Right ventricle myocardium superior (tissue), 1 donor: ENCODE measurements at regions not wholly inside any gene's neighbourhood (a gene's known extent, or its start where the extent isn't known, plus 50 kb on each side); places are given as distances from the start of the nearest gene placed in this dataset.
A peak's percentile ranks its signal among the peaks of the same experiment; 100 is the strongest.
"Not testable (repeated sequence)": the region's sequence is repeated elsewhere in the genome, so short reads cannot be mapped to it uniquely, and the experiment has no call there.

Experiments used
- ATAC-seq: fragments of 200-7000 bp; cut with Tn5 transposase; one replicate; pipeline ENCODE4 v1.9.1; 2020; ENCODE audit warnings: mild to moderate bottlenecking; ENCODE audit not compliant: poor library complexity
- DNase-seq: peaks from one replicate; pipeline ENCODE4 v3.0.0-alpha.2; 2020
- intact Hi-C: fragments of 100-400 bp; cut with DNase I; formaldehyde crosslinking; loops from one replicate; pipeline ENCODE4 v1.11.2; 2022
- donor health status: DM: no; HTN: yes; CAD: no; lungs with severe emphysema.

GRCh38 chrX:3550871-3551270 is 162.6 kb downstream of the PRKX start:
- DNase-seq (no peak), ATAC-seq (no peak)
- intact Hi-C loops: no loop called here

DNA sequence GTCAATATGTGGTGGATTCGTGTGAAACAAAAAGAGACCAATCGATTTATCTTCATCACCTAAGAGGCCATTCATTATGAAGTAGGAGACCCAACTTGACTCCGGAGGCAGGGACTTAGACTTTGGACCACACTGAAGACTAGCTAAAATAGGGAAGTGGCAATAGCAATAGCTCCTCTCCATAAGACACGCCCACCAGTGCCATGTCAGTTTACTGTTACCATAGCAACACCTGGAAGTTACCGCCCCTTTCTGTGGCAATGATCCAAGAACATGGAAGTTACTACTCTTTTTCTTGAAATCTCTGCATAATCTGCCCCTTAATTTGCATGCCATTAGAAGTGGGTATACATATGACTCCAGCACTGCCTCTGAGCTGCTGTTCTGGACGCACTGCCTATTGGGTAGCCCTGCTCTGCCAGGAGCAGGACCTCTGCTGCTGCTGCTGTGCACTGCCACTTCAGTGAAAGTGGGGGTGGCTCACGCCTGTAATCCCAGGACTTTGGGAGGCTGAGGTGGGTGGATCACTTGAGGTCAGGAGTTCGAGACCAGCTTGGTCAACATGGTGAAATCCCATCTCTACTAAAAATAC is 163.2 kb downstream of the PRKX start:
- DNase-seq (no peak), ATAC-seq (no peak)
- intact Hi-C loops: no loop called here

- DNase-seq: no peak
- intact Hi-C loops: no loop called here
- ATAC-seq: peak; percentile 55
Measured at GRCh38 chrX:3549411-3549911, 164.0 kb downstream of the PRKX start.

DNA sequence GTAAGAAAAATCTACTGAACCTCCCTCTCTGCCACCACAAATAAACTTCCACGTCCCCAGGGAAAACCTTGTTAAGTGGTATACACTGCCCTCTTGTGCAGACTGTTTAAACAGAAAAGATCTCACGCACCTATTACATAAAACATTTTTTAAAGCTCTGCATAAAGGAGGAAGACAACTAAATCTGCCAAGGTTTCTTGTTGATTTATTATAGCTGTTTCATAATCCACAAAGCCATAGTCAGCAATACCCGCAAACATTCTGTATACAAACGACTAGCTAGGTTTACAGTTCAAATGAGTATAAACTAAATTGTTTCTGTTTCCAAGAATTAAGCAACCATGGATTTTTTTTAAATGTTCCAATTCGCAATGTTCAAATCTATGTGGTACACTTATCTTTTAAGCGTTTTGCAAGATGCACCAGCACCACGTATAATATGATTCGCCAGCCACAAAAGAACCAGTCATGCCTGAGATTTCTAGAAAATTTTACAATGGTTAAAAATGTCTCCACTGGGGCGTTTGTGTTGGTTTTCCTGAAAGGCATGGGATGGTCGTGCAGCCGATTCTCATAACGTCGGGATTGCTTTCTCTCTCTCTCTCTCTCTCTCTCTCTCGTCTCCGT is 164.6 kb downstream of the PRKX start:
- ATAC-seq (peak; percentile 55), DNase-seq (no peak)
- intact Hi-C loops: no loop called here

DNA sequence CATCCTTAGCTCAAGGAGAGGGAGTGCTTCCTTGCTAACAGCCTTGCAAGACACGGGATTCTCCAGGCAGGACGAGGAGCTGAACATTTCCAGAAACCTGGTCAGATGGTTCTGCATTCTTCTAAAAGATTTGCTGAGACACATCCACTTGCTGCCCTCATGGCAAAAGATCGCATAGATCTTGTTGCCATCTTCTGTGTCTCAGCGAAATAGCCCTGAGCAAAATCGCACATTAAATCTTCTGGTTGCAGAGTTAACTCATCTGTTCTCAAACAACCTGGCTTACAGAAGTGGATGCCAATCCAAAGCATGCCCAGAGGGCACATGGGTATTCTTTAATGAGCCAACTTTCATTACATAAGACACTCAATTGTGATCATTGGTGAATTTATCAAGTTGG is 167.5 kb downstream of the PRKX start:
- intact Hi-C loops: no loop called here
- ATAC-seq (no peak), DNase-seq (no peak)

DNA sequence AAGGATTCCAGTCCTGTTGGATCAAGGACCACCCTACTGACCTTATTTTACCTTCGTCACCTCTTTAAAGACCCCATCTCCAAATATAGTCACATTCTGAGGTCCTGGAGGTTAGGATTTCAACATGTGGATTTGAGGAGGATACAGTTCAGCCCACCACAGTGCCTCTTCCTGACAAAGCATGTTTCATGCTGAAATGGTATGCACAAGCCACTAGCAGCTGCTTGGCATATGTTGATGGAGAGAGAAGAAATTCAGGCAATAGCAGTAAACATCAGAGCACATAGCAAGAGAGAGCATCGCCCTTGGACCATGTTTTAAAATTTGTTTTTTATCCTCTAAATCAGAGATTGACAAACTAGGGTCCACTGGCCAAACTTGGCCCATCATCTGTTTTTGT is 172.1 kb downstream of the PRKX start:
- no peak for ATAC-seq
- no peak for DNase-seq
- intact Hi-C loops: no loop called here

GRCh38 chrX:3540105-3540504 is 173.3 kb downstream of the PRKX start:
- DNase-seq (no peak), ATAC-seq (no peak)
- intact Hi-C loops: no loop called here

DNA sequence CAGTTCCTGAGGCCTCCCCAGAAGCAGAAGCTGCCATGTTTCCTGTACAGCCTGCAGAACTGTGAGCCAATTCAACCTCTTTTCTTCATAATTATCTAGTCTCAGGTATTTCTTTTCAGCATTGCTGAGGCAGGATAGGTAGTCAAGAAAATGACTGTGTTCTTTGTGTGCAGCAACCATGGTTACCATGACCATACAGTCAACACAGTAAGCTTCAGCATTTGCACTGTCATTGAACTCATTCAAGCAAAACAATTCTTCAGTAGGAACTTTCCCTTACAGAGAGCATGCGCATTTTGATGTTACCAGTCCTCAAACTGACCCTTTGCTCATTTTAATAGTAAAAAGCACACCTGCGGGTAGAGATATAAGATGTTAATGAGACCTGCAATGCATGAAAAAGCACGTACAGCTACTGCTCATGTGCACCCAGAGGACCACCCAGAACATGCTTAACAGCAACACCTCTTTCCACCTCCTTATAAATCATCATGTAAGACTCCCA is 180.8 kb downstream of the PRKX start:
- intact Hi-C loops: no loop called here
- no peak for ATAC-seq
- no peak for DNase-seq

- DNase-seq, intact Hi-C loops, ATAC-seq: not testable (repeated sequence)
Measured at GRCh38 chrX:3531435-3531834, 182.0 kb downstream of the PRKX start.

DNA sequence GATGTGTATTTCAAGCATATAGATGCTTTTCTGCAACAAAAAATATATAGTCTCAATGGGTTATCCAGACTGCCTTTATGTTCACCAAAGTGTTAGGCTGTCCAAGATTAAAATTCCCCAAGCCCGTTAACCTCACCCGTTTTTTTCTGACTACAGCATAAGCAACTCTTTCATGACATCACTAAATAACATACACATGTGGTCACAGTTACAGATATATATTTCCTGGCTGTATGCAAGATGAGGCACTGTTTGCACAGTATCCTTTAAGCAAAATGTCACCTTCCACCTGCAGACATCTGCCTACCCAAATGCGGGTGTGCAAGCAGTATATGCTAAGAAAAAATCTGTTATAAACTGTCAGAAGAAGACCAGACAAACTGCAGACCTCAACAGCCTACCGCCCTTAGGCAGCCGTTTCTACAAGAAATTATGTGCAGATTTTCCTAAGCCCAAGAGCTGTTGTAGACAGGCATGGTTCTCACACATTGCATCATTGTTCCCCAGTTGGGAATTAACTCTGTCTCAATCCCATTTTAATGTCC is 183.1 kb upstream of the MXRA5 start:
- ATAC-seq (no peak), DNase-seq (no peak)
- intact Hi-C loops: no loop called here

GRCh38 chrX:3527811-3528210 is 181.4 kb upstream of the MXRA5 start:
- ATAC-seq (no peak), DNase-seq (no peak)
- intact Hi-C loops: no loop called here

- ATAC-seq (no peak), DNase-seq (no peak)
- intact Hi-C loops: no loop called here
Measured at GRCh38 chrX:3527166-3527565, 180.7 kb upstream of the MXRA5 start.

GRCh38 chrX:3526731-3527130 is 180.3 kb upstream of the MXRA5 start:
- DNase-seq: no peak
- no peak for ATAC-seq
- intact Hi-C loops: no loop called here

DNA sequence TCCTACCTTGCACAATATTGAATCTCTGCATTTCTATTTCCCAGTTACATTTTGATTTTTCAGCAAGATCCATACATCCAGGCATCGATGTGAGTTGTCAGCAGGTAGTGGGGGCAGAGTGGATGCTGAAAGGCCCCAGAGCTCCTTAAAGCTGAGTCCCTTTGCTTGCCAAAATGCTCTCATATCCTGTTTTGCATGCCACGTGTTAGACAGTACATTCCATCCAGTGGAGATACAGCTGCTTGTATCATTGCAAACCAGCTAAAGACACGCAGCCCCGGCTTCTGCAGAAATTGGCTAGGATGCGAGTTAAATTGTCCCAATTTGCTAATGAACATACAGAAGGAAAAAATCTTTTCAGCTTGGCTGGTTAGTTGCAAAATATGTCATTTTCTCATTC is 179.6 kb upstream of the MXRA5 start:
- intact Hi-C loops: no loop called here
- ATAC-seq (no peak), DNase-seq (no peak)

GRCh38 chrX:3522101-3522650 is 175.7 kb upstream of the MXRA5 start:
- DNase-seq (no peak), ATAC-seq (no peak)
- intact Hi-C loops: no loop called here

GRCh38 chrX:3521396-3521795 is 174.9 kb upstream of the MXRA5 start:
- ATAC-seq: no peak
- intact Hi-C loops: no loop called here
- DNase-seq: no peak

DNA sequence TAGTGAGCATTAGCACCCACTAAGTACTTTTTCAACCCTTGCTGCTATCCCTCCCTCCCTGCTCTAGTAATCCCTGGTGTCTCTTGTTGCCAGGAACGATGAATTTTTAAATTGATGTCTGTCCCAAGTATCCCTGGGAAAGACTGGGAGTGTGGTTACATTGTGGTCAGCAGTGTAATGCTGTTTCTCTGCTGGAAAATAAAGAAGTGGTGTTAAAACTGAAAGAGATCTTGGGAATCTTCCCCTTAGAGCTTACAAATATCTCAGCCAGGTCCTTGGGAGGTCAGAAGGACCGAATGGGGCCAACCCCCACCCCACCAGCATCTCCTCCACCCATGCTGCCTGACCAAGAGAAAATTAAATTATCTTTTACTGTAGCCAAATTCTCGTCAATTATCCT is 174.5 kb upstream of the MXRA5 start:
- no peak for ATAC-seq

DNA sequence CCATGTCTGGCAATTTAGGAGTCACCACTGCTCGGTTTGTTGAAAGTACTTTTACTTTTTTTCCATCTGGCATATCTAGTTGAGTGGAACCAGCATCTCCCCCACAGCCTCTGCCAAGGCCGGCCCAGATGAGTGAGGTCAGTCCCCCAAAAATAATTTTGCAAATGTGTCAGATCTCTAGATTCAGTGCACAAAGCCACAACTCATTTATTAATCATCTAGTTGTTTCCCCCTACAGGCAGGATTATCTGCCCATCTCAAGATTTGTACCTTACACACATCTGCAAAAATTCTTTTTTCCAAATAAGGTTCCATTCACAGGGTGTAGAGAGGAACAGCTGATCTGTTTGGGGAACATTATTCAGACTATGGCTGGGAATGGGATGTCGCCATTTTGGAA is 174.0 kb upstream of the MXRA5 start:
- intact Hi-C loops: no loop called here
- ATAC-seq (no peak), DNase-seq (no peak)

More for the DNA sequence above, 174.5 kb upstream of the MXRA5 start:
- DNase-seq: no peak
- intact Hi-C loops: no loop called here

DNA sequence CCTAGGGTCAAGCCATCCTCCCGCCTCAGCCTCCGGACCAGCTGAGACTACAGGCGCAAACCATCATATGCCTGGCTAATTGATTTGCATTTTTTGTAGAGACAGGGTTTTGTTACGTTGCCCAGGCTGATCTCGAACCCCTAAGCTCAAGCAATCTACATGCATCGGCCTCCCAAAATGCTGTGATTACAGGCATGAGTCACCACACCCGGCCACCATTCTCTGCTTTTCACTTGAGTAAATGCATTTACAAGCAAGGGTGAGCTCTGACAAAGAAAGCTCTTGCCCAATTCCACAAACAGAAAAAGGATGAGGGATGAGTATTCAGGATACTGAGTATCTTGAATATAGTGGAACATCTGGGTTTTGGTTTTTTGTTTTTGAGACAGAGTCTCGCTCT is 172.9 kb upstream of the MXRA5 start:
- DNase-seq, ATAC-seq, intact Hi-C loops: not testable (repeated sequence)

- peak; percentile 40 for DNase-seq
- intact Hi-C loops: no loop called here
- peak; percentile 61 for ATAC-seq
Measured at GRCh38 chrX:3518870-3519269, 172.4 kb upstream of the MXRA5 start.
